HCT116 (cell line): ENCODE measurements at regions not wholly inside any gene's neighbourhood (a gene's known extent, or its start where the extent isn't known, plus 50 kb on each side); places are given as distances from the start of the nearest gene placed in this dataset.

ENCODE experiments used
- ATAC-seq: fragments of 200-7000 bp; cut with Tn5 transposase; 2 replicates; pipeline ENCODE4 v1.9.1; 2020; ENCODE audit warnings: mild to moderate bottlenecking, moderate library complexity
- BruUV-seq: library from RNA; stranded (reverse); fragments of 400-500 nt; replicated peaks from 2 replicates; lab custom pipeline; 2021; lab: Mats Ljungman, UMichigan
- CTCF ChIA-PET: fragments of 300-600 bp; sonication (Branson Sonifier 250); formaldehyde crosslinking; loops from one replicate; lab custom pipeline; 2021; ENCODE audit warnings: antibody characterized with exemption; lab: Charles Lee
- POLR2A ChIA-PET: fragments of 300-600, 350-600 bp; sonication (Branson Sonifier 250); formaldehyde crosslinking; loops from one replicate; lab custom pipeline; 2021; ENCODE audit warnings: antibody characterized with exemption; lab: Charles Lee
- RAD21 ChIA-PET, 2 experiments: fragments of 300-600 bp; sonication (Branson Sonifier 250); formaldehyde crosslinking; loops; one replicate each; lab custom pipeline; 2023; ENCODE audit warnings: low total read pairs in 2 of 2; ENCODE audit not compliant: uncharacterized antibody in 2 of 2, unreplicated experiment in 2 of 2, low non-redundant PET in 1 of 2; lab: Charles Lee
- DNase-seq: peaks from one replicate; pipeline ENCODE4 v3.0.0-alpha.2; 2010; ENCODE audit warnings: low read depth, low spot score
- H2AFZ ChIP-seq: fragments of 200-600 bp; shearing (Covaris generic), sonication (generic); 2 replicates; pipeline ENCODE4 v1.6.1; 2017; ENCODE audit warnings: low read depth, mixed run types, mixed read lengths, antibody characterized with exemption, low read length; ENCODE audit not compliant: poor library complexity, severe bottlenecking
- H3K27ac ChIP-seq: 2 replicates; pipeline ENCODE4 v1.5.1; 2012; ENCODE audit warnings: low read depth, low read length
- H3K27me3 ChIP-seq: fragments of 200-600 bp; sonication (generic); 2 replicates; pipeline ENCODE4 v1.6.1; 2016; ENCODE audit warnings: mixed run types, low read length, mixed read lengths; ENCODE audit not compliant: insufficient read depth
- H3K36me3 ChIP-seq, 2 experiments: fragments of 200-500 bp in 1 of 2; fragments of 200-600 bp in 1 of 2; sonication (Bioruptor generic) in 1 of 2; sonication (generic) in 1 of 2; 2 replicates each; pipeline versions ENCODE4 v1.5.1 to v1.6.1; 2014 to 2016; ENCODE audit warnings: low read length in 2 of 2, inconsistent platforms in 1 of 2, mixed read lengths in 1 of 2, mixed run types in 1 of 2; ENCODE audit not compliant: insufficient read depth in 2 of 2, control insufficient read depth in 1 of 2
- H3K4me1 ChIP-seq, 2 experiments: fragments of 200-600 bp in 1 of 2; sonication (generic) in 1 of 2; 2 replicates each; pipeline versions ENCODE4 v1.5.1 to v1.6.1; 2012 to 2017; ENCODE audit warnings: low read length in 2 of 2, inconsistent platforms in 1 of 2, mild to moderate bottlenecking in 1 of 2, mixed read lengths in 1 of 2, mixed run types in 1 of 2, moderate library complexity in 1 of 2; ENCODE audit not compliant: insufficient read depth in 2 of 2, control insufficient read depth in 1 of 2
- H3K4me2 ChIP-seq: fragments of 200-600 bp; sonication (generic); 2 replicates; pipeline ENCODE4 v1.6.1; 2017; ENCODE audit warnings: mixed run types, low read length, mixed read lengths
- H3K4me3 ChIP-seq, 2 experiments: fragments of 200-600 bp in 1 of 2; sonication (generic) in 1 of 2; replicated peaks in 1 of 2; 2 replicates each; pipeline ENCODE4 v1.5.1; 2011 to 2016; ENCODE audit warnings: low read length in 2 of 2, control low read depth in 1 of 2, low read depth in 1 of 2, mild to moderate bottlenecking in 1 of 2, mixed read lengths in 1 of 2, mixed run types in 1 of 2
- H3K79me2 ChIP-seq: fragments of 200-600 bp; sonication (generic); 2 replicates; pipeline ENCODE4 v1.6.1; 2017; ENCODE audit warnings: mild to moderate bottlenecking, mixed run types, low read length, moderate library complexity, mixed read lengths; ENCODE audit not compliant: insufficient read depth
- H3K9ac ChIP-seq: fragments of 200-600 bp; sonication (generic); 2 replicates; pipeline ENCODE4 v1.6.1; 2016; ENCODE audit warnings: low read length, mixed read lengths
- H3K9me2 ChIP-seq: fragments of 200-600 bp; sonication (generic), shearing (Covaris generic); 2 replicates; pipeline ENCODE4 v1.6.1; 2017; ENCODE audit warnings: mixed run types, mild to moderate bottlenecking, moderate library complexity; ENCODE audit not compliant: insufficient read depth
- H3K9me3 ChIP-seq, 2 experiments: fragments of 200-500 bp in 1 of 2; fragments of 200-600 bp in 1 of 2; sonication (Bioruptor generic) in 1 of 2; sonication (generic) in 1 of 2; 2 replicates each; pipeline ENCODE4 v1.6.1; 2014 to 2017; ENCODE audit warnings: low read length in 2 of 2, mixed read lengths in 2 of 2, inconsistent platforms in 1 of 2, low read depth in 1 of 2, mild to moderate bottlenecking in 1 of 2, mixed run types in 1 of 2, moderate library complexity in 1 of 2; ENCODE audit not compliant: control insufficient read depth in 1 of 2, insufficient read depth in 1 of 2
- H4K20me1 ChIP-seq: fragments of 200-600 bp; sonication (generic), shearing (Covaris generic); 2 replicates; pipeline ENCODE4 v1.6.1; 2017; ENCODE audit warnings: mixed run types, mild to moderate bottlenecking, moderate library complexity; ENCODE audit not compliant: insufficient read depth
- CEBPB ChIP-seq: IDR thresholded peaks from 2 replicates; pipeline ENCODE4 v1.6.1; 2012; ENCODE audit warnings: low read depth
- CTCF ChIP-seq, 3 experiments: fragments of 200-600 bp in 1 of 3; sonication (generic) in 1 of 3; IDR thresholded peaks in 2 of 3; conservative IDR thresholded peaks in 1 of 3; 2 replicates each; pipeline ENCODE4 v1.5.1; 2012 to 2017; ENCODE audit warnings: low read depth in 2 of 3, low read length in 2 of 3, antibody characterized with exemption in 1 of 3, borderline replicate concordance in 1 of 3, control low read depth in 1 of 3, mild to moderate bottlenecking in 1 of 3, mixed read lengths in 1 of 3, mixed run types in 1 of 3, moderate library complexity in 1 of 3; ENCODE audit not compliant: insufficient read depth in 1 of 3
- EZH2 ChIP-seq: fragments of 200-600 bp; sonication (generic); IDR thresholded peaks from 2 replicates; pipeline ENCODE4 v1.6.1; 2017; ENCODE audit warnings: antibody characterized with exemption, mixed run types
- POLR2A ChIP-seq: IDR thresholded peaks from 2 replicates; pipeline ENCODE4 v1.7.0; 2011; ENCODE audit warnings: borderline replicate concordance; ENCODE audit not compliant: insufficient read depth, insufficient read length; ENCODE audit errors: extremely low read depth
- POLR2AphosphoS5 ChIP-seq: IDR thresholded peaks from 2 replicates; pipeline ENCODE4 v1.6.1; 2011; ENCODE audit warnings: mild to moderate bottlenecking, low read depth, low read length, moderate library complexity
- SIN3A ChIP-seq: IDR thresholded peaks from 2 replicates; pipeline ENCODE4 v1.6.1; 2012; ENCODE audit warnings: low read depth
- YY1 ChIP-seq: IDR thresholded peaks from 2 replicates; pipeline ENCODE4 v1.6.1; 2011; ENCODE audit warnings: low read length, low read depth, moderate library complexity, mild to moderate bottlenecking; ENCODE audit not compliant: insufficient replicate concordance; ENCODE audit errors: extremely low read depth
- ZFX ChIP-seq: fragments of 450-650 bp; IDR thresholded peaks from 2 replicates; pipeline ENCODE4 v1.6.1; 2017
- intact Hi-C: fragments of 100-400 bp; cut with micrococcal nuclease; formaldehyde crosslinking; loops from 2 replicates; pipeline ENCODE4 v1.10.0; 2022

GRCh38 chr16:50472472-50472871, 75.7 kb upstream of the NKD1 start (continued):
- TF ChIP-seq YY1 (no peak), ZFX (no peak), POLR2AphosphoS5 (no peak), CEBPB (no peak)

- peaks cover 25 to 35% of the 10 kb centered on the region in 2 experiments; a peak in 3 of 4 replicates for H3K4me1 ChIP-seq
- no peaks in the 10 kb centered on the region for H4K20me1 ChIP-seq
- ChIA-PET POLR2A (no interaction called here), RAD21 (no interaction called here), CTCF (no interaction called here)
- DNase-seq (no peak), ATAC-seq (no peak)
- peaks cover 10% of the 10 kb centered on the region; the same call in 1 of the 2 replicates for H3K27me3 ChIP-seq
- H3K9me3 ChIP-seq: no peaks in the 10 kb centered on the region
- TF ChIP-seq EZH2: no peak
- TF ChIP-seq POLR2A: no peak
- no peak for TF ChIP-seq YY1
- TF ChIP-seq CTCF (IDR thresholded peaks at IDR 0.05 in 2 of 3, conservative IDR thresholded peaks at IDR 0.05 in 1 of 3; ENCODE audit: borderline replicate concordance in 1 of 3, insufficient read depth in 1 of 3, low read depth in 2 of 3, low read length in 2 of 3): no peak
- no peak for TF ChIP-seq SIN3A
- no peaks in the 10 kb centered on the region for H3K36me3 ChIP-seq
- H3K4me2 ChIP-seq: no peak overlapping the region
- no TSS peak for BruUV-seq
- intact Hi-C loops: no loop called here
- no peak overlapping the region for H3K4me3 ChIP-seq
- no peak overlapping the region for H3K27ac ChIP-seq
- H3K9ac ChIP-seq: no peak overlapping the region
- no peak overlapping the region for H2AFZ ChIP-seq
- no peaks in the 10 kb centered on the region for H3K79me2 ChIP-seq
- H3K9me2 ChIP-seq: no peaks in the 10 kb centered on the region
Measured at GRCh38 chr16:50470687-50471086, 77.5 kb upstream of the NKD1 start.
